ENCODE measurements at regions not wholly inside any gene's neighbourhood (a gene's known extent, or its start where the extent isn't known, plus 50 kb on each side); places are given as distances from the start of the nearest gene placed in this dataset.

DNA sequence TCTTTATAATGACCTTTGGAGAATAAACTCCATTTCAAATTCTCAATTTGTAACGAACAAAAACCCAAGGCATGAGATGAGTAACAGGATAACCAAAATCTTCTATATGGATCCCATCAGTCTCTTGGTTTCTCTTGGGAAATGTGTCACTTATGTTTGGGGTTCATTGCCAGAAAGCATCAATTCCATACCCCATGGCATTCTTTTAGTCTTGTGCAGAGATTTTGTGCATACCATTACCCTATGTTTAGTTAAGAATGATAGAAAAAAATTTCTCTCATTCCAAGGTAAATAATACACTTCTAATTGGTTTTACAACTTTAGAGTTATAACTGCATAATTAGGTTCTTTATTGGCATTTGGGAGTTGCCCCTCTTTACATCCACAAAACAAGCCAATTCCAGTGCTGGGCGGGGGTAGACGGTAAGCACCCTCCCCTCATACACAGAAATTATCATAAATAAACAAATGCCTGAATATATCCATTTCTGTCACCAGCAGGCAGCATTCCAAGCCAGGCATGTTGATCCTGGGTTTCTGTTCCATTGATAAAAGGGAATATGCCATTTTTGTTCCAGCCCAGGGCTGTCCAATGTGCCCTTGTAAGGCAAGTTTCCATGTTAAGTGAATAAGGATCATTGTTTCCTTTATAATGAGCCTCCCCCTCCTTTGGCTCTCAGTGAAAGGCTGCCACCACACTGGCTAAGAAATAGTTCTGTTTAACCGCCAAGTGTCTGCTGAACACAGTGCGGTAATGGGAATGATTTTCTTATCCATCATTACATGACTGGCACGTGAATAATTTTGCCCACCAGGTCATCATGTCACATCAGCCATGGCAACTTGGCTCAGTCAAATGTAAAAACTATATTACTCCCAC lies 680.1 kb upstream of the ZEB2 start:
- Mint-ChIP-seq H3K4me3 (no peak overlapping the region), H3K27me3 (no peaks in the 10 kb centered on the region), H3K27ac (no peak overlapping the region), H3K9me3 (no peaks in the 10 kb centered on the region), H3K36me3 (ENCODE audit: low read depth) (no peaks in the 10 kb centered on the region), H3K4me1 (no peaks in the 10 kb centered on the region)
- DNase-seq, result no peak
- ChIA-PET CTCF (no interaction called here), POLR2A (no interaction called here)

DNA sequence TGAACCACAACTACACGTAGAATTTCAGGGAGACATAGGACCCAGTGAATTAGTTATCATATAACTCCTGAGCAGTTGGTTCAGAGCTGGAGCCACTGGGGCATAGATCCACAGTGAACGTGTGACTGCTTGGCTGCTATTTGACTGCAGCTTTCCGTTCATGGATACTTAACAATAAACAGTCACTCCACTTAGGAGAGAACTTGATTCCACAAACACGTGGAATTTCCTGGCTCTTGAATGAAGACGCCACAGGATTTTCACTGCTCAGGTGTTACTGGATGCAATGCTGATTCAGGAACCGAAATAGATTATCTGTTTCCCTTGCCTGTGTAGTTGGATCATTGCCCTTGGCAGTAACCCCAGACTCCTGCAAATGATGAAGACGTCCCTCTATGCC lies 679.1 kb upstream of the ZEB2 start:
- ChIA-PET POLR2A (no interaction called here), CTCF (no interaction called here)
- DNase-seq, result no peak
- no peak overlapping the region for H3K27ac Mint-ChIP-seq
- no peaks in the 10 kb centered on the region for H3K9me3 Mint-ChIP-seq
- no peaks in the 10 kb centered on the region for H3K27me3 Mint-ChIP-seq
- no peak overlapping the region for H3K4me3 Mint-ChIP-seq
- no peaks in the 10 kb centered on the region for H3K4me1 Mint-ChIP-seq
- H3K36me3 Mint-ChIP-seq (ENCODE audit: low read depth), result no peaks in the 10 kb centered on the region

DNA sequence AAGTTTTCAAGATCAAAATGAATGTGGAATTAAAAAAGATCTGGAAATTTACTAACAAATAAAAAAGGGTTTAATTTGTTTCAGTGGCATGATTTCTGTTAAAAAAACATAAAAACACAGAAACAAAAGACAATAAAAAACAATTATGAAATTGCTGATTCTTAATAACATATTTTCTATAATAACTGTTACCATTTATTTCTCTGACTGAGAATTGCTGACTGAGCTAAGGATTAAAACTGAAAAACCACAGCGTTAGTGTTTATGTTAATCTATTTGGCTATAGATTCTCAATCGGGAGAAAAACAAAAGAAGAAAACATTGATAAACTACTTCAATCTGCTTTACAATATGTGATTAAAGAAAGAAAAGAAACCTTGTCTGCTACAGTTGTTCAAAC lies 678.6 kb upstream of the ZEB2 start:
- Mint-ChIP-seq H3K36me3 (ENCODE audit: low read depth) (no peaks in the 10 kb centered on the region), H3K9me3 (no peaks in the 10 kb centered on the region), H3K27me3 (no peaks in the 10 kb centered on the region), H3K27ac (no peak overlapping the region), H3K4me3 (no peak overlapping the region), H3K4me1 (no peaks in the 10 kb centered on the region)
- POLR2A ChIA-PET, result no interaction called here
- no peak for DNase-seq
- CTCF ChIA-PET, result no interaction called here

DNA sequence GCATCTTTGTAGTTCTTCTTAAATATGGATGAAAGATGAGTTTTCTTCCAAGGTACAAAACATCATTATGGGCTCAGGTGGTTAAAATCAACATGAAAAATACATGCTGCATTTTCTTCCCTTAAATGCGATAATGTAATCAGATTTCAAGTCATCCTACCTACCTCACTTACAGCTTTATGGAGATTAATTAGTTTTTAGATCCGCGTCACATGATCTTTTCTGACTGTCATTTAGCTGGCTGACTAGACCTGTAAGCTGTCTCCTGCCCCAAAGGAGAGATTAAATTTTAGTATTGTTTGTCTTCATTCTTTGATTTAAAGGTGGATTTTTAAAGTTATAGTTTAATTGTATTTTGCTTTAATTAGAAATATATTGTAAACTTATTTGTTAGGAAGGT lies 678.0 kb upstream of the ZEB2 start:
- no peak for DNase-seq
- no peaks in the 10 kb centered on the region for H3K36me3 Mint-ChIP-seq (ENCODE audit: low read depth)
- POLR2A ChIA-PET, result no interaction called here
- CTCF ChIA-PET, result no interaction called here
- no peak overlapping the region for H3K27ac Mint-ChIP-seq
- no peak overlapping the region for H3K4me3 Mint-ChIP-seq
- no peaks in the 10 kb centered on the region for H3K9me3 Mint-ChIP-seq
- no peaks in the 10 kb centered on the region for H3K27me3 Mint-ChIP-seq
- H3K4me1 Mint-ChIP-seq, result no peaks in the 10 kb centered on the region

DNA sequence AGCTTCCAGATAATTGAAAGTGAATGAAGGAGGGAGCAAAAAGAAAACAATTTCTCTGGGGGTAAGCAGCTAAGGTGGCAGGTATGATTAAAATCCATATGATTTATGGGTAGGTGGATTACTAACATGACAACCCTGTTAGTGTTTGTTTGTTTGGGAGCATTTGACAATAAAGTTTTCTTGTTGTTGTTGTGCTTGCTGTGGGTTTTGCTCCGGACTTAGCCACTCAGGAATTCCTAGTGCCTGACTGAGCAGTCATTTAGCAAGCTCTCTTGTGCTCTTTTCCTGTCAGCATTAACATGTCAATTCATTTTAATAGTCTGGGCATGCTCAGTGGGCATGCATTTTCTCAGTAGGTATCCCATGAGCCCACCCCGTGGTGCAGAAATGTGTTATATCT lies 674.8 kb upstream of the ZEB2 start:
- Mint-ChIP-seq H3K36me3 (ENCODE audit: low read depth) (no peaks in the 10 kb centered on the region), H3K4me1 (no peaks in the 10 kb centered on the region), H3K27me3 (no peaks in the 10 kb centered on the region), H3K27ac (no peak overlapping the region), H3K9me3 (no peaks in the 10 kb centered on the region), H3K4me3 (no peak overlapping the region)
- ChIA-PET CTCF (no interaction called here), POLR2A (no interaction called here)
- no peak for DNase-seq

DNA sequence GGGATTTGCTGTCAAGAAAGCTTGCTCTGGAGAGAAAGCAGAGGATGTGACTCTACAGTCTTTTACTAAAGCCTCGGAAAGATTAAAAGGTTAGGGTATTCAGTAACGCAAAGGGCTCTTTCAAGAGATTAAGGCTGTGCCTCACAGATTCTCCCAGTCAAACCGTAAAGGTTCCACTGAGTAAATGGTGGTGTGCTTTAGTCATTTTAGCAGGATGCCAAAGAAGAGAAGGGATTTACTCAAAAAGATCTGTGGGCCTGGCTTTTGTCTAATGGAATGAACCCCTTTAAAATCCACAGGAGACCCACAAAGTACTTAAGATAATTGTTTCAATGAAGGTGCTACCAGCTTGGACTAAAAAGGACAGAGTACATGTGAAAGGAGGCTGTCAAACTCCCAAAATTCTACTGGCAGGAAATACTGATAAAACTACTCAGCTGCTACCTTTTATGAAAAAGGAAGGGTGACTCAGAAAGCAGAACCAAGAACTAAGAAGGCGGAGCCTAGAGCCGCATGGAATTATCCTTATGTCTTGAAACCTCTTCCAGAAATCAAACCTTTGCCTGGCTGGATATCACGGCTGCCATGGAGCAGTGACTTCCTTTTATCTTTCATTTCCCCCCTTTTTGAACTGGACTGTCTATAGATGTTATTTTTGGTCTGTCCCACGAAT lies 670.2 kb upstream of the ZEB2 start:
- H3K27me3 Mint-ChIP-seq, result no peaks in the 10 kb centered on the region
- no peak overlapping the region for H3K4me3 Mint-ChIP-seq
- ChIA-PET POLR2A (no interaction called here), CTCF (no interaction called here)
- no peaks in the 10 kb centered on the region for H3K4me1 Mint-ChIP-seq
- no peaks in the 10 kb centered on the region for H3K36me3 Mint-ChIP-seq (ENCODE audit: low read depth)
- no peak for DNase-seq
- H3K9me3 Mint-ChIP-seq, result no peaks in the 10 kb centered on the region
- H3K27ac Mint-ChIP-seq, result no peak overlapping the region

DNA sequence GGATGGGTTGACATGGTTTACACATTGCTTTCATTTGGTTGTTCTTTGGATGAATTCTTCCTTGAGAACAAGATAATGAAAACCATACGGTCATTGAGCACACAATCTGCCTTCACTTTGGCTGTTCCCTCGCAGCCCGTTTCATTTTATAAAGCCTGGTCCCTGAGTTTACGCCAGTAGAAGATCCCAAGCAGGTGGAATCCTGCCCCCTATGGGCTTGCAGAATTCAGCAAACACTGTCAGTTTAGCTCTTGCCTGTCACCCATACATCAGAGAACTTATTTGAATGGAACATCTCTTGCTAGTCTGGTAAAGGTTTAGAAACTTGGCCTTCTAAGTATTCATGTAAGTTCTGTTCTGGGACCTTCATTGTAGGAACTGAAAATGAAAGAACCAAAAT lies 666.4 kb upstream of the ZEB2 start:
- CTCF ChIA-PET, result no interaction called here

DNA sequence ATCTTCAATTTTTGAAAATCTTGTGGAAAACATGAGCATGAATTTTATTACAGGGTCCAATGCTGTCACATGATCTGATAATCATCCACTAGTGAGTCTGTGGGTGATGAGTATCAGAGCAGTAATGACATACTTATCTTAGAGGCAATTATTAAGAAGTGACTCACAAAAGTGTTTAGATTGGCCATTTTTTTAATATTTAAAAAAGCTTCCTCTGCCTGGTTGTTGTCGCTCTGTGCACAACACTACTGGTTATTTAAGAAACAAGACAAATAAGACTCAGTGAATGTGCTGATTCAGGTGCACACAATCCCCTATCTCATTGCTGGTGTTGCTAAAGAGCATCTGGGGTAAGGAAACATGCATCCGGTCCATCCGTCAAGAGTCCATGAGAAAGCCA lies 665.8 kb upstream of the ZEB2 start:
- no peaks in the 10 kb centered on the region for H3K9me3 Mint-ChIP-seq
- H3K4me3 Mint-ChIP-seq, result no peak overlapping the region
- ChIA-PET POLR2A (no interaction called here), CTCF (no interaction called here)
- H3K36me3 Mint-ChIP-seq (ENCODE audit: low read depth), result no peaks in the 10 kb centered on the region
- no peak overlapping the region for H3K27ac Mint-ChIP-seq
- H3K27me3 Mint-ChIP-seq, result no peaks in the 10 kb centered on the region
- no peak for DNase-seq
- H3K4me1 Mint-ChIP-seq, result no peaks in the 10 kb centered on the region

More for the DNA sequence above, 666.4 kb upstream of the ZEB2 start:
- Mint-ChIP-seq H3K27me3 (no peaks in the 10 kb centered on the region), H3K36me3 (ENCODE audit: low read depth) (no peaks in the 10 kb centered on the region), H3K4me3 (no peak overlapping the region), H3K9me3 (no peaks in the 10 kb centered on the region), H3K4me1 (no peaks in the 10 kb centered on the region), H3K27ac (no peak overlapping the region)
- POLR2A ChIA-PET, result no interaction called here
- no peak for DNase-seq

DNA sequence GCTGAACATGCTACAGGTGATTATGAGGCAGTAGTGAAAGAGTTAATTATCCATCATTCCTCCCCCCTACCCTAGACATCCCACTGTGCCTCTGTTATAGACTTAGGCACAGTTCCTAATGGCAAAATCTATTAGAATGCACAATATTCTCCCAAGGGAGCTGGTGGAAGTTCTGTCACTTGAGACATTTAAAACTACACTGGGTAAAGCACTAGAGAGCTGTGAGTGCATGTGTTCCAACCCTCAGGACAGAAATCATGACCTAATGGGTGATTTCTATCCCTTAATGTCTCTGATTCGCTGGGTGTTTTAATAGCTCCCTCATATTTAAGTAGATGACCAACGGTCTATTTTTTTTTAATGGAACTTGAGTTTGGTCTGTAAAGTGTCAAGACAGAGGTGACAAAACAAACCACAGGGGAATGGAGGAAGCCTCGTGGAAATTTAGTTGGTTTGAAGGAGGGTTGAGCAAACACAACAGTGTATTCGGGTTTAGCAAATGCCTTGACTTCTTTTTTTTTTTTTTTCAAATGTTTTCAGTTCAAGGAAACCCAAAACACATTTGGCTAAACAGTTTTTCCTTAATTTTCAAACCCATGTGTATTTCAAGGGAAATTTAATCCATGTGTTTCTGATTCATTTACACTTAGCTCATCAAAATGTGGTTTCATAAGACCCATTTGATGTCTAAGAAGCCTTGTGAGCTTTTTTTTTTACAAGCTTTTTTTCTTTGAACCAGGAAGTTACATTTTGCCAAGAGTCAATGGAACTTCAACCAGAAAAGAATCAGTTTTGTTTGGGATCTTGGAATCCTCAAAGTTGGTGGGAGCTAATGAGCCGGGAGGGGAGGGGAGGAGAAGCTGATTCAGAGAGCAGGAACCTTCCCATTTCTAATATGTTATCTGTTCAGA lies 665.1 kb upstream of the ZEB2 start:
- DNase-seq, result no peak
- Mint-ChIP-seq H3K36me3 (ENCODE audit: low read depth) (no peaks in the 10 kb centered on the region), H3K4me3 (no peak overlapping the region), H3K27ac (no peak overlapping the region), H3K9me3 (no peaks in the 10 kb centered on the region), H3K27me3 (no peaks in the 10 kb centered on the region), H3K4me1 (no peaks in the 10 kb centered on the region)
- ChIA-PET CTCF (no interaction called here), POLR2A (no interaction called here)

DNA sequence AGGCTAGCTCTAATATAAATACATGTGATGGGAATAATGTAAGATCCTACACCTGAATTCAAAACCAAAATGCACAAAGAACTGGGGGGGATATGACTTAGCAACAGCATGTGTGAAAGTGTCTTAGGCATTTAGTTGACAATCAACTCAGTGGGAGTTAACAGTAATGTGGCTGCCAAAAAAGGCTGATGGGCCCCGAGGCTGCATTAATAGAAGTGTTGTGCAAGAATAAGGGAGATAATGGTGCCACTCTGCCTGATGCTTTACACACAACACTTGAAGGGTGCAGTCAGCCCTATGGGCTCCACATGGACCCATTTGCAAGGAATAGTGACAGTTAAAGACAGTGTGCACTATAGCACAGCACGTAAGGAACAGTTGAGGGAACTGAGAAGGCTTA lies 649.4 kb upstream of the ZEB2 start:
- H3K9me3 Mint-ChIP-seq, result no peaks in the 10 kb centered on the region

DNA sequence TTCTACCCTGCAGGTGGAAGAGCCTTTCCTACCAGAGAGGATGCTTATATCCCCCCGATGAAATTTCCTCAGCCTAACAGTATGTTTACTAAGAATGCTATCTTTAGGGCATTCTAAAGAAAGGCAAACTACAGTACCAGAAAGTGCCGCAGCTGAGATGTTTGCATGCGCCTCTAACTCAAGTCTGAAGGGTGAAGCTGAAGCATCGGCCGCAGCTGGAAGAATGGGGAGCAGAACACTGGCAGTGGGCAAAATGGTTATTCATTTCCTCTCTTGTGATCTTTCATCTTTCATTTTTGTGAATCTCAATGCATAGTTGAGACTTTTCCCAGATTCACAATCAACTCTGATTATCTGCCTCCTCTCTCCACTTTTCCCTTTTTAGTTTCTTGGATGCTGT lies 648.2 kb upstream of the ZEB2 start:
- ChIA-PET CTCF (no interaction called here), POLR2A (no interaction called here)
- Mint-ChIP-seq H3K27me3 (no peaks in the 10 kb centered on the region), H3K9me3 (no peaks in the 10 kb centered on the region), H3K36me3 (ENCODE audit: low read depth) (no peaks in the 10 kb centered on the region), H3K4me3 (no peak overlapping the region), H3K4me1 (no peaks in the 10 kb centered on the region), H3K27ac (no peak overlapping the region)
- no peak for DNase-seq

More for the DNA sequence above, 649.4 kb upstream of the ZEB2 start:
- ChIA-PET POLR2A (no interaction called here), CTCF (no interaction called here)
- Mint-ChIP-seq H3K27ac (no peak overlapping the region), H3K4me3 (no peak overlapping the region), H3K36me3 (ENCODE audit: low read depth) (no peaks in the 10 kb centered on the region), H3K4me1 (no peaks in the 10 kb centered on the region), H3K27me3 (no peaks in the 10 kb centered on the region)
- no peak for DNase-seq

DNA sequence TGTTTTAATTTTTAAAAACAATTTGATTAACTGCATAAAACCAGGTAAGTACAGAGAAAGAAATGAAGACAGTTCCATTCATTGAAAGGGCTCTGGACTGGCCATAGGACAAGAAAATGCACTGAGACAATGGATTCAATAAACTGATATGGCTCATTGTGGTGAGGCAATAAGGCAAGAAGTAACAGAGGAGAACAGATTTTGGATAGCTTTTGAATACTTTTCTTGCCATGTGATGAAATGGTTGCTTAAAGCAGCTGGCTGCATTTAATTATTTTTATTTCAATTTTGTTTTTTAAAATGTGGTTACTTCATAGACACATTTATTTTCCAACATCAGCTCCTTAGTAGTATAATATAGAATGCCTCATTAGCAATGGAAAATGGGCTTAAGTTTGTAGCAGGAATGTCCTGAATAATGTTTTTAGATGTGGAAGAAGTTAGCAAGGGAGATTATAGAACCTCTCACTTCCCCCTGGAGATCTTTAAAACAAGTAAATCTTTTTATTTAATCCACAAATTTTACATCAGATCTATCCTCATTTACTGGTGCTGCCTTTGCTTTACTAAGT lies 646.9 kb upstream of the ZEB2 start:
- no peaks in the 10 kb centered on the region for H3K36me3 Mint-ChIP-seq (ENCODE audit: low read depth)
- CTCF ChIA-PET, result no interaction called here
- POLR2A ChIA-PET, result no interaction called here
- no peaks in the 10 kb centered on the region for H3K9me3 Mint-ChIP-seq
- no peaks in the 10 kb centered on the region for H3K27me3 Mint-ChIP-seq
- no peaks in the 10 kb centered on the region for H3K4me1 Mint-ChIP-seq
- DNase-seq, result no peak
- no peak overlapping the region for H3K4me3 Mint-ChIP-seq
- no peak overlapping the region for H3K27ac Mint-ChIP-seq

DNA sequence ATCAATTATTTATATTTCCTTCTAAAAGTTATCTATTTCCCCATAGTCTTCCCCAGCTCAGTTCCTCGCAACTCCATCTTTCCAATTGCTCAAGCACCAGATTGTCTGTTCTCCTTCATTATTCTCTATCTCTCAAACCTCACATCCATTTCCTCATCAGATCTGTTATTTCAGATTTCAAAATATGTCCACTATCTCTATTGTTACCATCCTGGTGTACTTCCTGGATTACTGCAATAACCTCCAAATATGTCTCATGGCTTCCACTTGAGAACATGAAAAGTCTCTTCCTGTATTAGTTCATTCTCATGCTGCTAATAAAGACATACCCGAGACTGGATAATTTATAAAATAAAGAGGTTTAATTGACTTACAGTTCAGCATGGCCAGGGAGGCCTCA lies 641.7 kb upstream of the ZEB2 start:
- CTCF ChIA-PET, result no interaction called here
- Mint-ChIP-seq H3K9me3 (no peaks in the 10 kb centered on the region), H3K36me3 (ENCODE audit: low read depth) (no peaks in the 10 kb centered on the region), H3K27me3 (no peaks in the 10 kb centered on the region), H3K4me3 (no peak overlapping the region), H3K27ac (no peak overlapping the region), H3K4me1 (no peaks in the 10 kb centered on the region)
- DNase-seq, result no peak
- POLR2A ChIA-PET, result no interaction called here
